IMR-90 (cell line): ENCODE measurements at regions not wholly inside any gene's neighbourhood (a gene's known extent, or its start where the extent isn't known, plus 50 kb on each side); places are given as distances from the start of the nearest gene placed in this dataset.

Source experiments
- ATAC-seq: fragments of 200-7000 bp; cut with Tn5 transposase; 2 replicates; pipeline ENCODE4 v1.9.1; 2020; ENCODE audit warnings: low read depth, mild to moderate bottlenecking, moderate library complexity
- BruUV-seq: library from RNA; stranded (reverse); fragments of 400-500 nt; replicated peaks from 2 replicates; lab custom pipeline; 2021; lab: Mats Ljungman, UMichigan
- CTCF ChIA-PET: fragments of 300-600 bp; formaldehyde crosslinking; extraction: SDS; loops from one replicate; lab custom pipeline; 2021; ENCODE audit warnings: antibody characterized with exemption; lab: Yijun Ruan, JAX
- POLR2A ChIA-PET: fragments of 300-600 bp; sonication (Branson Sonifier 250); formaldehyde crosslinking; loops from one replicate; lab custom pipeline; 2022; ENCODE audit warnings: antibody characterized with exemption; ENCODE audit not compliant: unreplicated experiment; lab: Charles Lee
- DNase-seq: peaks from one replicate; pipeline ENCODE4 v3.0.0; 2013
- H2AFZ ChIP-seq: replicated peaks from 2 replicates; pipeline ENCODE3; 2013; ENCODE audit warnings: low read length, mild to moderate bottlenecking; ENCODE audit not compliant: poor library complexity
- H2AK5ac ChIP-seq: 2 replicates; pipeline ENCODE4 v1.6.1; 2013; ENCODE audit warnings: low read depth, low read length, inconsistent platforms
- H2AK9ac ChIP-seq: replicated peaks from 2 replicates; pipeline ENCODE3; 2013; ENCODE audit warnings: mild to moderate bottlenecking, low read depth, low read length, moderate library complexity; ENCODE audit not compliant: poor library complexity
- H2BK120ac ChIP-seq: 2 replicates; pipeline ENCODE4 v1.6.1; 2013; ENCODE audit warnings: low read depth, low read length, inconsistent platforms
- H2BK15ac ChIP-seq: 3 replicates; pipeline ENCODE4 v1.6.1; 2013; ENCODE audit warnings: low read depth, low read length, inconsistent platforms
- H2BK20ac ChIP-seq: 2 replicates; pipeline ENCODE4 v1.6.1; 2013; ENCODE audit warnings: low read depth, mild to moderate bottlenecking, inconsistent platforms, low read length, moderate library complexity
- H2BK5ac ChIP-seq: 2 replicates; pipeline ENCODE4 v1.6.1; 2013; ENCODE audit warnings: mild to moderate bottlenecking, low read depth, low read length, inconsistent platforms; ENCODE audit not compliant: poor library complexity, severe bottlenecking
- H3K14ac ChIP-seq: replicated peaks from 2 replicates; pipeline ENCODE4 v1.6.1; 2013; ENCODE audit warnings: low read depth, low read length, inconsistent platforms
- H3K18ac ChIP-seq: 2 replicates; pipeline ENCODE4 v1.6.1; 2013; ENCODE audit warnings: low read depth, low read length, control low read depth
- H3K23ac ChIP-seq: 2 replicates; pipeline ENCODE4 v1.6.1; 2013; ENCODE audit warnings: low read depth, low read length, inconsistent platforms
- H3K27ac ChIP-seq: 2 replicates; pipeline ENCODE4 v1.5.1; 2013; ENCODE audit warnings: mild to moderate bottlenecking, control low read depth, low read length; ENCODE audit not compliant: insufficient read depth
- H3K27me3 ChIP-seq: 2 replicates; pipeline ENCODE4 v1.6.1; 2013; ENCODE audit warnings: low read length; ENCODE audit not compliant: control insufficient read depth, insufficient read depth
- H3K36me3 ChIP-seq: 2 replicates; pipeline ENCODE4 v1.6.1; 2013; ENCODE audit warnings: low read length, mixed read lengths; ENCODE audit not compliant: control insufficient read depth, insufficient read depth
- H3K4ac ChIP-seq: 2 replicates; pipeline ENCODE4 v1.6.1; 2013; ENCODE audit warnings: low read depth, low read length, inconsistent platforms
- H3K4me1 ChIP-seq: 2 replicates; pipeline ENCODE4 v1.6.1; 2013; ENCODE audit warnings: low read length, mixed read lengths; ENCODE audit not compliant: control insufficient read depth, insufficient read depth
- H3K4me2 ChIP-seq: 2 replicates; pipeline ENCODE4 v1.6.1; 2013; ENCODE audit warnings: low read depth, mild to moderate bottlenecking, control low read depth, low read length, moderate library complexity
- H3K4me3 ChIP-seq: 2 replicates; pipeline ENCODE4 v1.5.1; 2013; ENCODE audit warnings: low read depth, mild to moderate bottlenecking, control low read depth, low read length, moderate library complexity; ENCODE audit not compliant: insufficient read depth
- H3K56ac ChIP-seq: 2 replicates; pipeline ENCODE4 v1.6.1; 2013; ENCODE audit warnings: low read length, inconsistent platforms; ENCODE audit not compliant: insufficient read depth; ENCODE audit errors: extremely low read depth
- H3K79me1 ChIP-seq, 2 experiments: 2 replicates each; pipeline ENCODE4 v1.6.1; 2013; ENCODE audit warnings: low read length in 2 of 2, inconsistent platforms in 1 of 2, low read depth in 1 of 2
- H3K9ac ChIP-seq: 2 replicates; pipeline ENCODE4 v1.6.1; 2013; ENCODE audit warnings: low read depth, low read length, control low read depth
- H3K9me1 ChIP-seq: 2 replicates; pipeline ENCODE4 v1.6.1; 2013; ENCODE audit warnings: low read length, inconsistent platforms; ENCODE audit not compliant: insufficient read depth
- H3K9me3 ChIP-seq: 2 replicates; pipeline ENCODE4 v1.6.1; 2013; ENCODE audit warnings: low read length; ENCODE audit not compliant: control insufficient read depth, insufficient read depth
- H4K20me1 ChIP-seq: 2 replicates; pipeline ENCODE4 v1.6.1; 2013; ENCODE audit warnings: low read length, inconsistent platforms; ENCODE audit not compliant: insufficient read depth
- H4K5ac ChIP-seq: 2 replicates; pipeline ENCODE4 v1.6.1; 2013; ENCODE audit warnings: mild to moderate bottlenecking, low read depth, low read length, control low read depth
- H4K8ac ChIP-seq, 2 experiments: 2 replicates each; pipeline ENCODE4 v1.6.1; 2013; ENCODE audit warnings: low read depth in 2 of 2, low read length in 2 of 2, control low read depth in 1 of 2, inconsistent platforms in 1 of 2
- H4K91ac ChIP-seq: 2 replicates; pipeline ENCODE4 v1.6.1; 2013; ENCODE audit warnings: low read depth, low read length, inconsistent platforms; ENCODE audit not compliant: insufficient read depth
- BHLHE40 ChIP-seq: fragments of 150-350 bp; IDR thresholded peaks from 2 replicates; pipeline ENCODE4 v1.6.1; 2016; ENCODE audit warnings: mild to moderate bottlenecking, low read depth, low read length
- CEBPB ChIP-seq: IDR thresholded peaks from 2 replicates; pipeline ENCODE4 v1.6.1; 2012; ENCODE audit warnings: low read depth, low read length, improper control_type of control experiment
- CHD1 ChIP-seq: IDR thresholded peaks from 2 replicates; pipeline ENCODE4 v1.6.1; 2012; ENCODE audit warnings: low read depth, low read length, improper control_type of control experiment
- ELK1 ChIP-seq: fragments of 150-350 bp; IDR thresholded peaks from 2 replicates; pipeline ENCODE4 v1.6.1; 2016; ENCODE audit warnings: low read depth, mild to moderate bottlenecking, low read length, moderate library complexity, borderline replicate concordance
- FOS ChIP-seq: fragments of 150-350 bp; IDR thresholded peaks from 2 replicates; pipeline ENCODE4 v1.6.1; 2016; ENCODE audit warnings: low read depth, low read length
- MAFK ChIP-seq: IDR thresholded peaks from 2 replicates; pipeline ENCODE4 v1.6.1; 2012; ENCODE audit warnings: low read depth, low read length, improper control_type of control experiment
- MAZ ChIP-seq: IDR thresholded peaks from 2 replicates; pipeline ENCODE4 v1.6.1; 2012; ENCODE audit warnings: low read depth, mild to moderate bottlenecking, low read length, improper control_type of control experiment, moderate library complexity, borderline replicate concordance
- MXI1 ChIP-seq: IDR thresholded peaks from 2 replicates; pipeline ENCODE4 v1.6.1; 2012; ENCODE audit warnings: low read depth, mild to moderate bottlenecking, low read length, moderate library complexity, borderline replicate concordance
- NFE2L2 ChIP-seq: fragments of 150-350 bp; IDR thresholded peaks from 2 replicates; pipeline ENCODE4 v1.6.1; 2016; ENCODE audit warnings: low read depth, mild to moderate bottlenecking, low read length
- POLR2A ChIP-seq: IDR thresholded peaks from 2 replicates; pipeline ENCODE4 v1.6.1; 2012; ENCODE audit warnings: mild to moderate bottlenecking, low read depth, low read length
- RAD21 ChIP-seq: IDR thresholded peaks from 2 replicates; pipeline ENCODE4 v1.6.1; 2012; ENCODE audit warnings: low read length, improper control_type of control experiment
- RCOR1 ChIP-seq: IDR thresholded peaks from 2 replicates; pipeline ENCODE4 v1.6.1; 2012; ENCODE audit warnings: mild to moderate bottlenecking, low read length, improper control_type of control experiment; ENCODE audit not compliant: insufficient replicate concordance
- RFX5 ChIP-seq: IDR thresholded peaks from 2 replicates; pipeline ENCODE4 v1.8.0; 2012; ENCODE audit warnings: low read depth, mild to moderate bottlenecking, low read length, moderate library complexity
- SMC3 ChIP-seq: fragments of 150-350 bp; IDR thresholded peaks from 2 replicates; pipeline ENCODE4 v1.6.1; 2016; ENCODE audit warnings: low read depth, mild to moderate bottlenecking, antibody characterized with exemption, low read length, moderate library complexity
- dilution Hi-C: fragments of 300-500 bp; cut with HindIII; formaldehyde crosslinking; loops from one replicate; pipeline ENCODE4 v1.14.3; 2018; ENCODE audit warnings: low sequenced_read_pairs; ENCODE audit not compliant: unreplicated experiment
- in situ Hi-C: fragments of 300-500 bp; cut with MboI; formaldehyde crosslinking; loops from 3 replicates; pipeline ENCODE4 v1.14.3; 2019; ENCODE audit warnings: low sequenced_read_pairs, inconsistent platforms, mixed read lengths
- intact Hi-C: fragments of 100-400 bp; cut with micrococcal nuclease; formaldehyde crosslinking; loops from 2 replicates; pipeline ENCODE4 v1.10.0; 2022
- TF ChIP-seq, protein P1 (sequence below): fragments of 150-350 bp; IDR thresholded peaks from 2 replicates; pipeline ENCODE4 v1.6.1; 2017; ENCODE audit warnings: mild to moderate bottlenecking, antibody characterized with exemption, low read length, low read depth
- TF ChIP-seq, protein P2 (sequence below): conservative IDR thresholded peaks from 2 replicates; pipeline ENCODE4 v1.5.1; 2012; ENCODE audit warnings: mild to moderate bottlenecking, low read depth, low read length, improper control_type of control experiment

GRCh38 chr15:79641841-79642240 lies 209.7 kb downstream of the MINAR1 start:
- BruUV-seq = no TSS peak
- Histone ChIP-seq H3K4ac (no peak overlapping the region), H3K4me1 (peaks cover 6% of the 10 kb centered on the region), H2AK5ac (no peak overlapping the region), H3K56ac (no peak overlapping the region), H3K9me1 (peaks cover 13% of the 10 kb centered on the region), H4K20me1 (no peaks in the 10 kb centered on the region), H3K4me2 (no peak overlapping the region), H3K18ac (no peak overlapping the region), H3K14ac (no peak overlapping the region), H3K9me3 (peaks cover 5% of the 10 kb centered on the region; the same call in 1 of the 2 replicates), H2BK5ac (no peak overlapping the region), H2AFZ (no peak overlapping the region), H4K91ac (no peak overlapping the region), H3K79me1 (no peaks in the 10 kb centered on the region), H2BK15ac (no peak overlapping the region), H2BK120ac (no peak overlapping the region), H3K36me3 (no peaks in the 10 kb centered on the region), H3K23ac (no peak overlapping the region), H3K27ac (no peak overlapping the region), H4K8ac (no peak overlapping the region), H3K27me3 (no peaks in the 10 kb centered on the region), H4K5ac (no peak overlapping the region), H2AK9ac (no peak overlapping the region), H3K4me3 (no peak overlapping the region), H3K9ac (no peak overlapping the region), H2BK20ac (no peak overlapping the region)
- no peak for DNase-seq
- in situ Hi-C loops = loop anchor here (25.0 kb wide), 1 partner anchor 345 kb away; no protein-coding TSS in a partner anchor
- ChIA-PET POLR2A (no interaction called here), CTCF (no interaction called here)
- dilution Hi-C loops = no loop called here
- no peak for ATAC-seq
- intact Hi-C loops = no loop called here
- no peak for TF ChIP-seq MAFK
- no peak for TF ChIP-seq CHD1
- TF ChIP-seq RFX5 = no peak
- TF ChIP-seq MXI1 = no peak
- TF ChIP-seq RAD21 = no peak
- TF ChIP-seq, protein P1, sequence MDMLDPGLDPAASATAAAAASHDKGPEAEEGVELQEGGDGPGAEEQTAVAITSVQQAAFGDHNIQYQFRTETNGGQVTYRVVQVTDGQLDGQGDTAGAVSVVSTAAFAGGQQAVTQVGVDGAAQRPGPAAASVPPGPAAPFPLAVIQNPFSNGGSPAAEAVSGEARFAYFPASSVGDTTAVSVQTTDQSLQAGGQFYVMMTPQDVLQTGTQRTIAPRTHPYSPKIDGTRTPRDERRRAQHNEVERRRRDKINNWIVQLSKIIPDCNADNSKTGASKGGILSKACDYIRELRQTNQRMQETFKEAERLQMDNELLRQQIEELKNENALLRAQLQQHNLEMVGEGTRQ = no peak
- no peak for TF ChIP-seq RCOR1
- TF ChIP-seq CEBPB = no peak
- TF ChIP-seq ELK1 = no peak
- TF ChIP-seq NFE2L2 = no peak
- no peak for TF ChIP-seq MAZ
- TF ChIP-seq POLR2A = no peak
- TF ChIP-seq, protein P2, sequence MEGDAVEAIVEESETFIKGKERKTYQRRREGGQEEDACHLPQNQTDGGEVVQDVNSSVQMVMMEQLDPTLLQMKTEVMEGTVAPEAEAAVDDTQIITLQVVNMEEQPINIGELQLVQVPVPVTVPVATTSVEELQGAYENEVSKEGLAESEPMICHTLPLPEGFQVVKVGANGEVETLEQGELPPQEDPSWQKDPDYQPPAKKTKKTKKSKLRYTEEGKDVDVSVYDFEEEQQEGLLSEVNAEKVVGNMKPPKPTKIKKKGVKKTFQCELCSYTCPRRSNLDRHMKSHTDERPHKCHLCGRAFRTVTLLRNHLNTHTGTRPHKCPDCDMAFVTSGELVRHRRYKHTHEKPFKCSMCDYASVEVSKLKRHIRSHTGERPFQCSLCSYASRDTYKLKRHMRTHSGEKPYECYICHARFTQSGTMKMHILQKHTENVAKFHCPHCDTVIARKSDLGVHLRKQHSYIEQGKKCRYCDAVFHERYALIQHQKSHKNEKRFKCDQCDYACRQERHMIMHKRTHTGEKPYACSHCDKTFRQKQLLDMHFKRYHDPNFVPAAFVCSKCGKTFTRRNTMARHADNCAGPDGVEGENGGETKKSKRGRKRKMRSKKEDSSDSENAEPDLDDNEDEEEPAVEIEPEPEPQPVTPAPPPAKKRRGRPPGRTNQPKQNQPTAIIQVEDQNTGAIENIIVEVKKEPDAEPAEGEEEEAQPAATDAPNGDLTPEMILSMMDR = no peak
- no peak for TF ChIP-seq BHLHE40
- TF ChIP-seq SMC3 = no peak
- no peak for TF ChIP-seq FOS
